GM12878 (cell line): ENCODE measurements at regions not wholly inside any gene's neighbourhood (a gene's known extent, or its start where the extent isn't known, plus 50 kb on each side); places are given as distances from the start of the nearest gene placed in this dataset.
"Not testable (repeated sequence)": the region's sequence is repeated elsewhere in the genome, so short reads cannot be mapped to it uniquely, and the experiment has no call there.

Experiments
- ATAC-seq: fragments of 200-7000 bp; cut with Tn5 transposase; 3 replicates; pipeline ENCODE4 v1.9.1; 2020; ENCODE audit warnings: mild to moderate bottlenecking, moderate library complexity
- BruUV-seq: library from RNA; stranded (reverse); fragments of 400-500 nt; replicated peaks from 2 replicates; lab custom pipeline; 2021; lab: Mats Ljungman, UMichigan
- CTCF ChIA-PET: fragments of 300-600 bp; sonication (Branson Sonifier 250); formaldehyde crosslinking; extraction: SDS; loops from one replicate; lab custom pipeline; 2021; ENCODE audit warnings: inconsistent platforms; lab: Yijun Ruan, JAX
- POLR2A ChIA-PET: fragments of 350-600 bp; formaldehyde crosslinking; extraction: SDS; loops from one replicate; lab custom pipeline; 2021; ENCODE audit warnings: inconsistent platforms; lab: Charles Lee
- RAD21 ChIA-PET: fragments of 300-600 bp; sonication (Branson Sonifier 250); formaldehyde crosslinking; loops from one replicate; lab custom pipeline; 2023; ENCODE audit warnings: antibody characterized with exemption; ENCODE audit not compliant: unreplicated experiment; lab: Charles Lee
- SMC1A ChIA-PET: fragments of 300-600 bp; sonication (Branson Sonifier 250); formaldehyde crosslinking; loops from one replicate; lab custom pipeline; 2023; ENCODE audit not compliant: unreplicated experiment, uncharacterized antibody; lab: Charles Lee
- DNase-seq: peaks from one replicate; pipeline ENCODE4 v3.0.0-alpha.2; 2011; ENCODE audit warnings: low read depth, low spot score
- FAIRE-seq: peaks from 3 replicates; lab custom pipeline; 2011; peaks lifted over from hg19 to GRCh38; lab: Jason Lieb, UNC
- H2AFZ ChIP-seq: 2 replicates; pipeline ENCODE4 v1.6.0; 2011; ENCODE audit warnings: low read depth, low read length, control low read depth; ENCODE audit not compliant: control insufficient read depth
- H3K27ac ChIP-seq: 2 replicates; pipeline ENCODE4 v1.5.1; 2011; ENCODE audit warnings: control low read depth; ENCODE audit not compliant: control insufficient read depth, insufficient read depth
- H3K27me3 ChIP-seq, 2 experiments: replicated peaks in 1 of 2; 2 replicates each; pipeline versions ENCODE4 v1.6.0 to v1.6.1; 2011; ENCODE audit warnings: low read length in 1 of 2; ENCODE audit not compliant: control insufficient read depth in 2 of 2, insufficient read depth in 2 of 2
- H3K36me3 ChIP-seq, 2 experiments: 2 replicates each; pipeline ENCODE4 v1.5.1; 2011; ENCODE audit warnings: low read length in 1 of 2; ENCODE audit not compliant: control insufficient read depth in 2 of 2, insufficient read depth in 2 of 2
- H3K4me1 ChIP-seq: 2 replicates; pipeline ENCODE4 v1.6.1; 2011; ENCODE audit warnings: mild to moderate bottlenecking, low read length, moderate library complexity, mixed read lengths; ENCODE audit not compliant: control insufficient read depth, insufficient read depth
- H3K4me2 ChIP-seq: 2 replicates; pipeline ENCODE4 v1.6.0; 2011; ENCODE audit warnings: control low read depth; ENCODE audit not compliant: control insufficient read depth, insufficient read depth
- H3K4me3 ChIP-seq: fragments of 200-600 bp; sonication (generic); 2 replicates; pipeline ENCODE4 v1.5.1; 2016
- H3K79me2 ChIP-seq: 2 replicates; pipeline ENCODE4 v1.6.0; 2011; ENCODE audit warnings: low read length; ENCODE audit not compliant: control insufficient read depth, insufficient read depth
- H3K9ac ChIP-seq: 2 replicates; pipeline ENCODE4 v1.8.0; 2011; ENCODE audit warnings: low read length, control low read depth, mixed read lengths; ENCODE audit not compliant: control insufficient read depth, insufficient read depth
- H3K9me3 ChIP-seq: replicated peaks from 3 replicates; pipeline ENCODE4 v1.5.1; 2011; ENCODE audit warnings: mild to moderate bottlenecking, low read length; ENCODE audit not compliant: control insufficient read depth, insufficient read depth
- H4K20me1 ChIP-seq: 2 replicates; pipeline ENCODE4 v1.6.0; 2011; ENCODE audit not compliant: control insufficient read depth, insufficient read depth
- ATF7 ChIP-seq: fragments of 450-650 bp; IDR thresholded peaks from 2 replicates; pipeline ENCODE4 v1.6.1; 2016; ENCODE audit warnings: low read depth, mild to moderate bottlenecking
- BHLHE40 ChIP-seq, 2 experiments: fragments of 450-650 bp in 1 of 2; IDR thresholded peaks; 2 replicates each; pipeline ENCODE4 v1.6.1; 2011 to 2017; ENCODE audit warnings: low read depth in 2 of 2, borderline replicate concordance in 1 of 2, improper control_type of control experiment in 1 of 2, low read length in 1 of 2, mild to moderate bottlenecking in 1 of 2
- POLR2A ChIP-seq: IDR thresholded peaks from 2 replicates; pipeline ENCODE4 v1.6.1; 2011; ENCODE audit warnings: low read depth, mild to moderate bottlenecking, low read length
- POLR2AphosphoS5 ChIP-seq: IDR thresholded peaks from 2 replicates; pipeline ENCODE4 v1.6.1; 2011; ENCODE audit warnings: mild to moderate bottlenecking, low read length, inconsistent platforms
- WGBS: methylation state at CpG from one replicate; pipeline ENCODE4 v1.1.6; 2016; ENCODE audit warnings: low lambda C conversion rate; ENCODE audit not compliant: insufficient replicate concordance, insufficient coverage; ENCODE audit errors: missing lambda C conversion rate; 5-methylcytosine and 5-hydroxymethylcytosine counted together
- in situ Hi-C: fragments of 300-500 bp; cut with MboI; formaldehyde crosslinking; loops from 9 replicates; pipeline ENCODE4 v1.14.3; 2018; ENCODE audit warnings: mixed read lengths
- intact Hi-C: fragments of 100-400 bp; cut with micrococcal nuclease; formaldehyde crosslinking; loops from one replicate; pipeline ENCODE4 v1.14.2; 2022; ENCODE audit not compliant: unreplicated experiment
- TF ChIP-seq, protein P1 (sequence below), 3 experiments: IDR thresholded peaks in 2 of 3; conservative IDR thresholded peaks in 1 of 3; 2 replicates each; pipeline ENCODE4 v1.5.1; 2011; ENCODE audit warnings: low read depth in 3 of 3, low read length in 3 of 3, mild to moderate bottlenecking in 3 of 3, control low read depth in 2 of 3, moderate library complexity in 2 of 3, inconsistent platforms in 1 of 3, mixed read lengths in 1 of 3; ENCODE audit not compliant: control insufficient read depth in 2 of 3, insufficient read depth in 1 of 3; ENCODE audit errors: extremely low read depth in 1 of 3

DNA sequence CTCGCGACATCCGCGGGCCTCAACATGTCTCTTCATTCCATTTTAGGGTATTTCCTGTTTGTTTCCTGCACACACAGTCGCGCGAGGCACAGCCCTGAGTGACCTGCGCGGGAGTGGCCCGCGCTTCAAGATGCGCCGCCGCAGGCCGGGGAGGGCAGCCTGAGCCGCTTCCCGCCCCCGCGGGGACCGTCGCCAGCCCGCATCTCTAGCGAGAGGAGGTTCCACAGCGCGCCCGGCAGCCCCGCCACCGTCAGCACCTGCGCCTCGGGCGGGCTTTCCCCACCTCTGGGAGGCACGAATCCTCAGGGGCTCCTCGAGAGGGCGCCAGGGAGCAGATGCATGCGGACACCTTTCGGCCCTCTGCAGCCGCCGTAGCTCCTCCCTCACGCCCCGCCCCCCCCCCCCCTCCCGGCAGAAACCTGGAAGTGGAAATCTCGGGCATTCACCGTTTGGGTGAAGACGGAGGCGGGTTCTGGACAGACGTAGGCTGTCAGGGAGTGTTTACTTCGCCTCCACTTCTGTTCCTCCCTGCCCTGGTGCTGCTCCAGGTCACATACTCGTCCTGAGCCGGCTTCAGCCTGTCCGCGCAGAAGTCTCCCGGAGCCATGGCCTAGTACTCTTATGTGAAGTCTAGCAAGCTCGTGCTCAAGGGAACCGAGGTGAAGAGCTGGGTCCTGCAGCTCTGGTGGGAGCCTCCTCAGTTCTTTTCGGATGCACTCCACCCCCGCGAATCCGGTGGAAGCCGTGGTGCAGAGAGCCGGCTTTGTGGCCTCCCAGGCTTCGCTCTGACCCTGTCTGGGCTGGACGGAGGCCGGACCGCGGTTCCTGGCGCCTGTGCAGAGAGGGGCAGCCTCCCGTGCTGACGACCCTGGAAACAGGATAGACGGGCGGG, 880.5 kb upstream of the DEFB115 start:
- ChIA-PET POLR2A (no interaction called here), RAD21 (no interaction called here), CTCF (no interaction called here), SMC1A (no interaction called here)
- H3K27me3 ChIP-seq, result no peaks in the 10 kb centered on the region
- DNase-seq (peak; percentile 28), FAIRE-seq (no peak), ATAC-seq (peak; percentile 91)
- no peaks in the 10 kb centered on the region for H3K36me3 ChIP-seq
- no peaks in the 10 kb centered on the region for H4K20me1 ChIP-seq
- H3K4me1 ChIP-seq, result no peaks in the 10 kb centered on the region
- no peak overlapping the region for H3K27ac ChIP-seq
- intact Hi-C loops (no loop called here), in situ Hi-C loops (no loop called here)
- TSS peak; percentile 85 for BruUV-seq
- H3K9ac ChIP-seq, result peak overlapping the region; percentile 48; the same call in 1 of the 2 replicates
- WGBS, result 32% methylated on average over 50 of the region's 70 CpGs
- peak overlapping the region; percentile 29; the same call in 1 of the 2 replicates for H3K4me3 ChIP-seq
- H2AFZ ChIP-seq, result no peak overlapping the region; the same call in 1 of the 2 replicates
- no peak overlapping the region for H3K4me2 ChIP-seq
- H3K79me2 ChIP-seq, result no peaks in the 10 kb centered on the region
- H3K9me3 ChIP-seq, result no peaks in the 10 kb centered on the region; the same call in 2 of the 3 replicates
- 0 out of 2 replicates have a peak, but pooled peaks have one; percentile 17 for TF ChIP-seq POLR2A
- TF ChIP-seq BHLHE40 (IDR thresholded peaks at IDR 0.05; ENCODE audit: borderline replicate concordance in 1 of 2, low read depth in 2 of 2, low read length in 1 of 2), result peak in 1 of 2 experiments; percentile 61; a peak in 2 of 4 replicates
- TF ChIP-seq ATF7, result no peak
- TF ChIP-seq, protein P1, sequence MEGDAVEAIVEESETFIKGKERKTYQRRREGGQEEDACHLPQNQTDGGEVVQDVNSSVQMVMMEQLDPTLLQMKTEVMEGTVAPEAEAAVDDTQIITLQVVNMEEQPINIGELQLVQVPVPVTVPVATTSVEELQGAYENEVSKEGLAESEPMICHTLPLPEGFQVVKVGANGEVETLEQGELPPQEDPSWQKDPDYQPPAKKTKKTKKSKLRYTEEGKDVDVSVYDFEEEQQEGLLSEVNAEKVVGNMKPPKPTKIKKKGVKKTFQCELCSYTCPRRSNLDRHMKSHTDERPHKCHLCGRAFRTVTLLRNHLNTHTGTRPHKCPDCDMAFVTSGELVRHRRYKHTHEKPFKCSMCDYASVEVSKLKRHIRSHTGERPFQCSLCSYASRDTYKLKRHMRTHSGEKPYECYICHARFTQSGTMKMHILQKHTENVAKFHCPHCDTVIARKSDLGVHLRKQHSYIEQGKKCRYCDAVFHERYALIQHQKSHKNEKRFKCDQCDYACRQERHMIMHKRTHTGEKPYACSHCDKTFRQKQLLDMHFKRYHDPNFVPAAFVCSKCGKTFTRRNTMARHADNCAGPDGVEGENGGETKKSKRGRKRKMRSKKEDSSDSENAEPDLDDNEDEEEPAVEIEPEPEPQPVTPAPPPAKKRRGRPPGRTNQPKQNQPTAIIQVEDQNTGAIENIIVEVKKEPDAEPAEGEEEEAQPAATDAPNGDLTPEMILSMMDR (IDR thresholded peaks at IDR 0.05 in 2 of 3, conservative IDR thresholded peaks at IDR 0.05 in 1 of 3; ENCODE audit: control insufficient read depth in 2 of 3, extremely low read depth in 1 of 3, insufficient read depth in 1 of 3, low read depth in 3 of 3, low read length in 3 of 3), result peak in 2 of 3 experiments; percentile 48 to 53; a peak in 4 of 6 replicates
- TF ChIP-seq POLR2AphosphoS5, result peak; percentile 59; the same call in 1 of the 2 replicates

DNA sequence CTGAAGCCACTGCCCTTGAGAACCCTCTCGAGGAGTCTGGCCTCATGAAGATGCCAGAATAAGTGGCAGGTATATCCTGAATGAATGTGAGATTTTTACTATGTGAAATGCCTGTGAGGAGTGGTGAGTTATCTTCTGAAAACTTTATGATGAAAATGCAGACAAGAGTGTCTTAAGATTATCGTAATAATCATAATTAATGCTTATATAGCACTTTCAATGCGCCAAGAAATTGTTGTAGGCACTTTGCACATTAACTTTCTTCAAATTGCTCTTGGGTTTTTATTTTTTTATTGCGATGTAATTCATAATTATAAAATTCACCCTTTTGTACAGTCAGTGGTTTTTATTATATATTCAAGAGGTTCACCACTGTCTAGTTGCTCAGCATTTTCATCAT, 879.1 kb upstream of the DEFB115 start:
- H3K79me2 ChIP-seq, in situ Hi-C loops, H3K27me3 ChIP-seq, intact Hi-C loops, H3K4me2 ChIP-seq, DNase-seq, H3K9me3 ChIP-seq, BruUV-seq, ATAC-seq, FAIRE-seq, SMC1A ChIA-PET, H3K4me3 ChIP-seq, H3K9ac ChIP-seq, H3K27ac ChIP-seq, RAD21 ChIA-PET, POLR2A ChIA-PET, H3K36me3 ChIP-seq, H3K4me1 ChIP-seq, H4K20me1 ChIP-seq, CTCF ChIA-PET, H2AFZ ChIP-seq: not testable (repeated sequence)
- 49% methylated on average over 4 of the region's 4 CpGs for WGBS
